GM13977 (cell line): ENCODE measurements at regions not wholly inside any gene's neighbourhood (a gene's known extent, or its start where the extent isn't known, plus 50 kb on each side); places are given as distances from the start of the nearest gene placed in this dataset.

Experiments used
- DNase-seq: peaks from one replicate; pipeline ENCODE4 v3.0.0; 2012; ENCODE audit warnings: low spot score
- in situ Hi-C: fragments of 300-500 bp; cut with MboI; formaldehyde crosslinking; loops from one replicate; pipeline ENCODE4 v1.12.0; 2022; ENCODE audit warnings: low sequenced_read_pairs, low pct_unique_long_range_greater_than_20kb, mixed read lengths, inconsistent platforms; ENCODE audit not compliant: unreplicated experiment
- TF ChIP-seq, protein P1 (sequence below): IDR thresholded peaks from 2 replicates; pipeline ENCODE4 v1.5.1; 2012; ENCODE audit warnings: mild to moderate bottlenecking, control low read depth; ENCODE audit not compliant: insufficient read depth; ENCODE audit errors: extremely low read depth, missing control alignments

- TF ChIP-seq, protein P1, sequence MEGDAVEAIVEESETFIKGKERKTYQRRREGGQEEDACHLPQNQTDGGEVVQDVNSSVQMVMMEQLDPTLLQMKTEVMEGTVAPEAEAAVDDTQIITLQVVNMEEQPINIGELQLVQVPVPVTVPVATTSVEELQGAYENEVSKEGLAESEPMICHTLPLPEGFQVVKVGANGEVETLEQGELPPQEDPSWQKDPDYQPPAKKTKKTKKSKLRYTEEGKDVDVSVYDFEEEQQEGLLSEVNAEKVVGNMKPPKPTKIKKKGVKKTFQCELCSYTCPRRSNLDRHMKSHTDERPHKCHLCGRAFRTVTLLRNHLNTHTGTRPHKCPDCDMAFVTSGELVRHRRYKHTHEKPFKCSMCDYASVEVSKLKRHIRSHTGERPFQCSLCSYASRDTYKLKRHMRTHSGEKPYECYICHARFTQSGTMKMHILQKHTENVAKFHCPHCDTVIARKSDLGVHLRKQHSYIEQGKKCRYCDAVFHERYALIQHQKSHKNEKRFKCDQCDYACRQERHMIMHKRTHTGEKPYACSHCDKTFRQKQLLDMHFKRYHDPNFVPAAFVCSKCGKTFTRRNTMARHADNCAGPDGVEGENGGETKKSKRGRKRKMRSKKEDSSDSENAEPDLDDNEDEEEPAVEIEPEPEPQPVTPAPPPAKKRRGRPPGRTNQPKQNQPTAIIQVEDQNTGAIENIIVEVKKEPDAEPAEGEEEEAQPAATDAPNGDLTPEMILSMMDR, result no peak
- DNase-seq, result no peak
- in situ Hi-C loops, result no loop called here
Measured at GRCh38 chr4:110675426-110675825, 52.5 kb upstream of the PITX2 start.

DNA sequence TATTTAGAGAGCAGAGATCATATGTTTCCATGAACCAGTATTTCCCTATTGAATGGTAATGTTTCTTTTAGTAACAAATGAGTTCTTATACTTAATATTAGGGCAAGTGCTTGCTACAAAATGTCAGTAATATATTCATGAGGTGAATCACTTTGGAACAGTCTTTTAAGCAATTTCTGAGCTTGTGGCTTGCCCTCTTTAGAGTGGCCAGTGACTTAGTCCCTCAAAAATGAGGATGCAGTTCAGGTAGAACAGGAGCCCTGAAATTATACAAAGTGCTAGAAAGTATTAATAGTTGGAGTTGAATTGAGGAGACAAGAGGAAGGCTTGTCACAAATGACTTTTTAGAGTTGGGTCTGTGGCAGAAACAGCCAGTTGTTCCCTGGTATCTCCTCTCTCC is 53.4 kb upstream of the PITX2 start:
- DNase-seq, result no peak
- in situ Hi-C loops, result no loop called here
- TF ChIP-seq, protein P1, result no peak

DNA sequence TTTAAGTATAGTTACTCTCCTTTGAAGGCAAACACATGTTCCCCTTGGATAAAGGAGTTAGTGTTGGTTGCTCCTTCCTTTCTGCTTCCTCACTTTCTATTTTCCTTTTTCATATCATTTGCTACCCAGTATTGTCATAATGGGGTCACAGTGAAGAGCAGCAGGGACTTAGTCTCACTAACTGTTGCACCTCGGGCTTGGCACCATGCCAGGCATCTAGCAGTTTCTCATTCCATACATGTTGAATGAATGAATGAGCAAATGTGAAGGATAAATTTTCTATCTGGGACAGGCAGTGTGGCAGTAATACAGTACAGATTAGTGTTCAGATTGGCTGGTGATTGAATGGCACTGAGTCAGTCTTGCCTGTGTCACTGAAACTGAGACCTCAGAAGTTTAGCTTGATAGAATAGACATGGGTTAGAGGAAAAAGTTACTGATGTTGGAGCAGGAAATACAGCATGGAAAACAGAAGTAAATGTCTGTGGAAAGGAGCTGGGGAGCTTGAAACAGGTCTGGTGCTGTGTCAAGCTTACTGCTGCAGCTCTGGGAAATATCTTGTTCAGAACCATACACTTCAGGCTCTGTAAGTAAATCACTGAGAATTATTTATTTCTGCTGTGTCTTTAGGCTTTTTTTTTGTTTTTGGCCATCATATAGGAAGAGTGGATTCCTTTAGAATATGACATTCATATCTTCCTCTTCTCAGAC is 55.8 kb upstream of the PITX2 start:
- in situ Hi-C loops, result no loop called here
- TF ChIP-seq, protein P1, result no peak
- DNase-seq, result no peak

DNA sequence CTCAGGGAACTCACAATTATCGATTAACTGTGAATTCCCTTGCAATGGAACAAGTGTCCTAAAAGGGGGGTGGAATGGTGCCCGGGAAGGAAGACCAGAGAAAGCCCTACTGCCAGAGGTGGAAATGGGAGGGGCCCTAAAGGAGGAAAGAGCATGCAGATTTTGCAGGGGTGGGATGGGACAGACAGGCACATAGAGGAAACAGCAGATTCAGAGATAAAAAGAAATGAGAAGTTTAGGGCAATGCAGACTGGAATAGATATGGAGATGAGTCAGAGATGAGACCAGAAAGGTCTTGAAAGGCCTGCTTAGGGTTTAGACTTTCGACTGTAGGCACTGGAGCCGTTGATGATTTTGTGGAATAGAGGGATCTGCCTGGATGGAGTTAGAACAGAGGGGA is 57.4 kb upstream of the PITX2 start:
- no peak for DNase-seq
- TF ChIP-seq, protein P1, result no peak
- in situ Hi-C loops, result no loop called here

- in situ Hi-C loops, result no loop called here
- DNase-seq, result no peak
- TF ChIP-seq, protein P1, result no peak
Measured at GRCh38 chr4:110681381-110681780, 58.5 kb upstream of the PITX2 start.

DNA sequence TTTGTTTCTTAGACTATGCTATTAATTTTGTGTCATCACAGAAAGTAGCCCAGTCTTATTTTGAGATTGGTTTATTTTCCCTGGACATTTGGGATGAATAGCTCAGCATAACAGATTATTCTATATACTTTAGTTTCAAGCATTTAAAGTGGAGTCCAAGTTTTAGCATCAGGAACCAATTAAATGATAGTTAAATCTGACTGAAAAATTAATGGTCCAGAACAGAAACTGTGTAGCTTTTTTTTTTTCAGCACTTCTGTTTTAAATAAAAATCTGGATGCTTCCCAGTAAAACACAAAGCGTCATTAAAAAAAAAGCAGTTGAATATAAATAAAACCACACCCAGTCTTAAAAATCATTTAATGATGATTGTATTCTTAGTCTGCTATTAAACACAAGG is 59.4 kb upstream of the PITX2 start:
- TF ChIP-seq, protein P1, result no peak
- in situ Hi-C loops, result no loop called here
- DNase-seq, result no peak
